Activated CD4-positive, alpha-beta T cell treated with anti-CD3 and anti-CD28 coated beads, Interleukin-2, Interleukin-4, amounts not matched to agents 100 ng/mL and 50 ng/mL, durations not matched to agents 16 hours and 8 hours (primary cell): ENCODE measurements at regions not wholly inside any gene's neighbourhood (a gene's known extent, or its start where the extent isn't known, plus 50 kb on each side); places are given as distances from the start of the nearest gene placed in this dataset.

Source experiments
- DNase-seq: peaks from one replicate; pipeline ENCODE4 v3.0.0-alpha.2; 2020; ENCODE audit warnings: low spot score

DNA sequence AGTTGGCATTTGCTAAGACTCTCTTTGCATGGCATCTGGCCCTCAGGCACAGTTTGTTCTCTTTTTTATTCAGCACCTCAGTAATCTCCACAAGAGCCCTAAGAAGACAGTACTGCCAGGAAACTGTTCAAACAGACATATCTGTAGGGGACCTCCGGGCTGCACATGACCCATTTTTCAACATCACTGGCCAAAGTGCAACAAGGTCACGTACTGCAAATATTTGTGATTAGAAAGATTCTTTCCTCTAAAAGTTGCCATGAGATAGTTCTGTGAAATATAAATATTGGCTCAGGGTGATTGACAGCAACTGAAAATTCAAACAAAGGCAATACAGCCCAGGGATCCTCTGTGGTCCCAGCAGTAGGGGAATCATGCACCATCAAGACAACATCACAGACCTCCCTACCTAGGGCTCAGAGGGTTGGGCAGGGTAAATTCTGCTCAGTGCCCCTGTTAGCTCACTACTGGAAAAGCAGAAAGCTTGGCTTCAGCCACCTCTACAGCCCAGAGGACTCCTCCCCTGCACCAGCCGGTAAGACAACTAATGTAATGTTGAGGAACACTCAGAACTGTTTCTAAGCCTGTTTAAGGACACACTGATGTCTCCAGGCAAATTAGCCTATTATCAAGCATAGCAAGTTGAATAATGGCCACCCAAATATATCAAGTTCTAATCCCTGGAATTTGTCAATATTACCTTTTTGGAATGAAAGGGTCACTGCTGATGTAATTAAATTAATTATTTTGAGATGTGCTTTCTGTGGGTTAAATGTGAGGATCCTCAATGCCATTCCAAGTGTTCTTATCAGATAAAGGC is 117.4 kb upstream of the LPP start:
- DNase-seq: no peak

DNA sequence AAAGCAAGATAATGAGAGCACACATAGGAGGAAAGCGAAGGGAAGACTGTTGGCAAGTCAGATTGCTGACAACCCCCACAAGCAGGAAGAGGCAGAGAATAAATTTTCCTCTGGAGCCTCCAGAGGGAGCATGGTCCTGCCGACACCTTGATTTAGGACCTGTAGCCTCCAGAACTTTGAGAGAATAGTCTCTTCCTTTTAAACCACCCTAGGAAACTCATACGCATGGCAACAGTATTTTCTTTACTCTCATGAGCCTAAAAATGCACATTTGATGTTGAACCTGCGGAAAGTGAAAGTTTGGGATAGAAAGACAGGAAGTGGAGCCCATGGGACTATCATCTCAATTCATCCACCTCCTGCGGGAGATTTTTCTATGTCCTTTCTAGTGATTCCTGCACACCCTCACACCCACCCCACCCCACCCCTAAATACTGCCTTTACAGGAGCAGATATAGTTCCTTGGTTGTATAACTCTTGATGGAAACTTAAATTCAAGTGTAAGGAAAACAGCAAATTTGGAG is 116.7 kb upstream of the LPP start:
- no peak for DNase-seq

DNA sequence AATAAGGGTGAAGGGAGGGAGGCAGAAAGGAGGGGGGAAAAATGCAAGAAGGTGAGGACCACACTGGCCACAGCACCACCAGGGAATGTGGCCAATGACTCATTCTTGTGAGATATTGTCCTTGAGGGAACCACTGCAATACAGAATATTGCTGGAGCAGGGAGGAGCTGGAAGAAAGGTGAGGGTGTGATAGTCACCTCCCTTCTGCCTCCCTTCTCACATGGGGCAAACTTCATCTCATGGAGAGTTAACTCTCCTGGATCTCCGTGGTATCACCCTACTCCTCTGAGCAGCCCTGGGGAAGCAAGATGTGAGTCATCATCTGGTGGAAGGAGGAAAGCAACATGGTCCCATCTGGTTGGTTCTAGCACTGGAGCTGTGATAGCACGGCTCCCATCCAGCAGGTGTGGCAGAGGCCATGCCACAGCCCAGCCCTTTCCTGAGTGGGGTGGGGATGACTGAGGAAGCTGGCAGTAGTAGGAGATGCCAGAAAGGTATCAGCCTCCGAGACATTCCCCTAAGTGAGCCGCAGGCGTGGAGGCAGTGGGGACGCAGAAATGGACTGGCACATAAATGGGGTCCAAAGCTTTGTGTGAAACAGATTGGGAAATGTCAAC is 115.9 kb upstream of the LPP start:
- DNase-seq: no peak

DNA sequence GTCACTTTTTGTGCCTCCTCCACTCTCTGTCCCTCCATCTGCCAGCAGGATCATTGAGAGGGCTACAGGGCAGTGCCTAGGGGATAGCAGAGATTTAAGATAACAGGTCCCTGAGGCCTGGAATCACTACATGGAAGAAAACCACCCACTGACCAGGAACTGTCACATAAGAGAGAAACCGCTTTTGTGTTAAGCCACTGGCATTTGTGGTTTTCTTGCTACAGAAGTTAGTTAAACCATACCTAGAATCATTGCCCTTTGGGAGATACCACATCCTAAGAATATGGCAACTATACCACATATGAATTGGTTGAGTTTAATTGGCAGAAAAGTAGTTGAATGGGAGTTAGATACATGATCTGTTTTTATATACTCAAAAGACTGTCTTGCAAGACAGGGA is 112.8 kb upstream of the LPP start:
- DNase-seq: no peak

DNA sequence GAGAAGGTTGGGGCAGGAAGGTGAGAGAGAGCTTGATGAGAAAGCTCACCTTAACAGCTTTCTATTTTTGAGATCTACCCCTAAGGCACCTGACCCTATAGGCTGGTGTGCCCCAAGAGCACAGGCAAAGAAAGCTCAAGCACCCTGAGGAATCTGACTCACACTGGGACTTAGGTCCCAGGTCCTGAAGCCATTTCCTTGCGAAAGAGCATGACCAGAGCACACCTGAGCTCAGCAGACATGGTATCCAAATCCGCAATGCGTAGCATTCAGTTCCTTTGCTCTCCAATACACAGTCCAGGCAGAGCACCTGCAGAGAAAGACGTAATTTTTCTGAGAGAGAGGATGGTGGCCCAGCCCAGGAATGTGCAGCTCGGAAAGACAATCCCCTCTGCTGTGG is 112.1 kb upstream of the LPP start:
- no peak for DNase-seq

DNA sequence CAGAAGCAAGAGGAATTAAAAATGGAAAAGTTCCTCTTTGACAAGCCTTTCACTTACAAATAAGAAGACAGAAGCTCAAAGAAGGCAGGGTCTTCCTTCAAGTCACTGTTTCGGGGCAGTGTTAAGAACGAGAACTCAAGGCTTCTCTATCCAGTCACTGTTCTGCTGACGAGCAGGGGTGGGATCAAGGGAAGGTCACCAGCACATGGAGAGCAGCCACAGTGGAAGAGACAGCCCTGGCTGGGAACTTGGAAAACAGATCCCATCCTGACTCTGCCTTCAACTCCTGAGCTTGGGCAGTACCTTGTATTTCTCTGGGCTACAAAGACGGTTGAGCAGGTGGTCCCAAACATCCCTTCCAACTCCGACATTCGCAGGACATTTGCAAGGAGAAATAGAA is 111.5 kb upstream of the LPP start:
- no peak for DNase-seq

DNA sequence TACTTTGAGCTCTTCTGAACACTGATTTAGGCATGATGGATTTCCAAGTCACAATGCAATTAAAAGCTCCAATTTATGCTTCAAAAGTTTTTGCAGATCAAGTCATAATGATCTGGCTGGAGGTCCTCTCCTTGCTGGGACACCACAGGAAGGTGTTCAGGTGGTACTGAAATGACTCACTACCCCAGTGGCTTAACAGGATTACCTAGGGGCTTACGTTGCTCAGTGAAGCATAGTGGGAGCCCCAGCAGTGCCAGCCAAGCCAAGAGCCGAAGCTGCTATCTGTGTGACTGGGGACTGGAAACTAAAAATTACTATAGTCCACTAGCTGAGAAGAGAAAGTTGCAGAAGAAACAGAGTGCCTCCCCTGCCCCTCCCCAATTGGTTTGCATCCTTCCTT is 110.1 kb upstream of the LPP start:
- DNase-seq: peak; percentile 53

DNA sequence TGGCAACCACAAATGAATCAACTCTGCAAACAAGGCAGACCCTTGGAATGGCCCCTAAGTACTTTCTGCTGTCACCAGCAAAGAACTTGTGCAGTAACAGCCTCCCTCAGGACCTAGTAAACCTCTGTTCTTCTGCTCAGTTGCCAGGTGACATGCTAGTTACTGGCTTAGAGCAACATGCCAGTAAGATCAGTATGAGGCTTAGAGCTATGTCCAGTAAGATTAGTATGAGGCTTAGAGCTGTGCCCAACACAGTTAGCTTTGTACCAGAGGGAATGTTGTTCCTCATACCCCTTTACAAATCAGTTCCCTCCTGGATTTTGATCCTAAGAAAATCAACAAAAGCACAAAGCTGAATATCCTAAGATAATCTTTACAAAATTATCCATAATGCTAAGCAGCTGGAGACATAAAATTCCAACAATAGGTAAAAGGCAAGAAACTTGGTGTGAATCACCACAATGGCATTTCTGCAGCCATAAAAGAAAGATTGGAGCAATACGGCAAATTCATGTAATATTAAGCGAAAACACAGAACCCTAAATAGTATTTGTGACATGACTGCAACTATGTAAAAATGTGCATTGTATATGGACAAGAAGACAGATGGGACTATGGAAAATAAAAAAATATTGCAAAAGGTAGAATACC is 107.3 kb upstream of the LPP start:
- DNase-seq: no peak

DNA sequence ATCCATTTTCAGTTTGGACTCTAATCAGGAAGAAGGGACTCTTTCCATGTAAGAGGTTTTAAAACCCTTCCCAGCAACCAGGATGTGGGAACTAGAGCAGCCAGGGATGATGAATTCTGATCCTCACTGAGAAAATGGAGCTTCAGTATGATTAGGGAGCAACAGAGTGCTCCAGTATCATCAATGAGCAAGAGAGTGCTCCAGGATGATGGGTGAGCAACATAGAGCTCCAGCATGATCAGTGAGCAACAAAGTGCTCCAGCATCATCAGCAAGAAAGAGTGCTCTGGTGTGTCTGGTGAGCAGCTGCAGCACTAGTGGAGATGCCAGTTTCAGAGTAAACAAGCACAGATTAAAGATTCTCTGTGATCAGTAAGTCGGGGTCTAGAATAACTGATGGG is 106.4 kb upstream of the LPP start:
- no peak for DNase-seq

DNA sequence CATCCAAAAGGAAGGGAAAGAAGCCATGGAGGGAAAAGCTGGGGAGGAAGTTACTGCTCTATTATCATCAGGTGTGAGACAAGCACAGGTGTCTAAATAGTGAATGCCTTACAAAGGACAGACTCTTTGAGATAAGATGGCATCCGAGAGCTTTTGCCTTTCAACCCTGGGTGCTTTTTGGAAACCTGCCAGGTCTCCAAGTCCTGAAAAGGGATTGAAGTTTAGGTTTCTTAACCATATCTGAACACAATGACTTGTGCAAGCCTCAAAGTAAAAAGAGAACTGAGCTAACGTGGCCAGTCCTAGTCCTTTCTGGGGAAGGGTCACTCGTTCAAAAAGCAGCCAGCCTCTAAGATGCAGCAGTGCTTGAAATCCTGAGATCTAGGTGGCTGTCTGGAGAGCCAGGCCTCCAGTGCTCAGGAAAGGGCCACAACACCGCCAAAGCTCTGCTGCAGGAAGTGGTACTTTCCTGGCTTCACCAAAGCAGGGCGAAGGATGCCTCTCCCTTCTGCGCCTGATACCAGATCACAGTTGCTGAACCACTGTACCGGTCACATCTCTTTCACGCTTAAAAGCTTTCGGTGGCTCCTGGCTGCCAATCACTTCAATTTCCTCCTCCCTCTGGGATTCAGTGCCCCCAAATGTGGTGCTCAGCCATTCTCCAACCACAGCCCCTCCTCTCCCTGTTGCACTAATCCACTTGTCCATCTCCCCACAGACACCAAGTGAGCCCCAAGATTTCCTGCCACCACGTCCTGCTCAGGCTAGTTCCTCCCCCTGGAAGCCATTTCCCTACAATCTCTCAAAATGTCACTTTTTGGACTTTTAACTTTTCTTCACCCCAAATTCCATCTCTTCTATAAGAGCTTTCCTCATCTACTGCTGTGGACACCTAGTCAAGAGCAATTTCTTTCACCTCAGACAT is 104.1 kb upstream of the LPP start:
- peak; percentile 33 for DNase-seq

DNA sequence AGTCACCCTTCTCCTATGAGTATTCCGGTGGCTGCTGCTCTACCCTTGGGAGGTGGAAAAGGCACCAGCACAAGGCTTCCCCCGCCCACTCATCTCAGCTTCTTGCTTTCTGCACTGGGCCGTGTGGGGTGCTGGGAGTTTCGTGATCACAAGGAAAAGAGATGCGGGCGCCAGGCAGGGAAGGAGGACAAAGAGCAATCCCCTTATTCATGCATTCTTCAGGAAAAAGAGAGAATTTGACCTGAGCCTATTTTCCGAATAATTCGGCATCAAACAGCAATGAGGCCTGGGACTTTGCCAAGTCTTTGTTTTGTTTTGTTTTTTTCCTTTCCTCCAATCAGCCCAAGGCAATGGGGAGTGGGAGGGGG is 102.2 kb upstream of the LPP start:
- DNase-seq: no peak

DNA sequence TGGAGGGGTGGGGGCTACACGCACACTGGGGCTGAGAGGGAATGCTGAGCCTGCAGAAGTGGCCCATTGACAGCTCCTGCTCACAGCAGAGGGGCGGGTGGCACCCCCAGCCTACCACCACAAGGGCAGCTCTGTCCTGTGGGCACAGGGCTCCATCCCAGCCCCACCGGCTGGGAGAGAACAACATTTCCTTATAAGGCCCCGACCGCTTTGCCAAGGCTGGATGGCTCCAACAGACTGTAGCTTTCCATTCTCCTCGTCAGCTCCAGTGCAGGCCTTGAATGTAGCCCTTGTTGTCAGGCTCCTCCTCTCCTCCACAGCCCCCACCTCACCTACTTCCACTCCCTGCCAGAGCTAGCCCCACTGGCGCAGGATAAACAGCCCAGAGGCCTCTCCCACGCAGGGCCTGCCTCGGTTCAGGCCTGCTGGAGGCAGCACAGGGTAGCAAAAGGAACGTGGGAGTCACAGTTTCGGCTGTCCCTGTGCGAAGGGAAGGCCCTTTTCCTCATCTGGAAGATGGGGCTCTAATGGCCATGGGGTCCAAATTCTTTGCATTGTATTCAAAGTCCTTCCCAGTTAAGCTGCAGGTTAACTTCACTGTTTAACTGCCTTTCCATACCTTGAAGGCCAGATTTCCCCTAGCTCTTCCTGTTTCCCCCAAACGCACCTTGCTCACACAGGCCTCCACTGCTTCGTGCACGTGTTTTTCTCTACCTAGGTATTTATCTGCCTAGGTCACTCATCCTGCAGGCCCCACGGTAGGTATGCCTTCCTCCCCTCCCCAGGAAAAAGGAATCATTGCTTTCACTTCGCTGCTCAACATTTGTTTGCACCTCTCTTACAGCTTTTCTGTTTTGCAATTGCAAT is 101.6 kb upstream of the LPP start:
- DNase-seq: no peak

DNA sequence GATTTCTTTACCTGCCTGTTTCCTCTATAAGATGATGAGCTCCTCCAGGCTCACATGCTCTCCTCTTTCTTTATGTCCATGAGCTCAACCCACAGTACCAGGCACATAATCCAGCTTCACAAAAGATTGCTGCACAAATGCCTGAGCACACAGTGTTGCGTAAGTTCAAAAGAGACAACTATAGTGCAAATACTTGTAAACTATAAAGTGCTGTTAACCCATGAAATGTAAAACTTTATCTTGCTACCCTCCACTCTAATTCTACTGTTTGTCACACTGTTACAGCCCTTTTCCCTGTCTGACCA is 101.0 kb upstream of the LPP start:
- no peak for DNase-seq

DNA sequence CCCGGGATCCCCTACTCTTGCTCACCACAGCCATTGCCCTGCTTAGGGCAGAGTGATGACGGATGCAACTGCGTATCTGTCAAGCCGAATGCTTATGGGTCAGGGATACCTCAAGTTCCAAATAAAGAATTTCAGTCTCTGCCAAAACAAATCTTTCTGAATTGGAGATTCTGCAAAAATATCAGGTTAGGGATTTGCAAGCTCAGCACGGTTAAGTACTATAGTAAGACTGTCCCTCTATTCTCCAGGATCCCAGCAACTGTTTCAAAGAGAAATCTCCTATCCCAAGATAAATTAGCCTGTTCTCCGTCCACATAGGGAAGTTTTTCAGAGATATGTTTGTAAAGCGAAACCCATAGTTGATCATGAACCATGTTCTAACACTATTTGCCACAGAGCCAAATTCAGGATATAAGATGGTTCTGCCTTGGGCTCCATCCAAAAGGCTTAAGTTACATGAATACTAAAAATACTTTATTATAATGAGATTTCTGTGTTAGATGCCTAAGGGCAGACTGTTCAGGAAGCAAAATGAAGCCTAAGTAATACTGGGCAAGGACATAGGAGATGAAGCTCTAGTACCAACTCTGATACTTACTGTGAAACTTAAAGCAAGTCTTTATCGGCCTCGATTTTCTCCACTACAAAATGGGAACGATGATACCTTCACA is 100.1 kb upstream of the LPP start:
- no peak for DNase-seq

DNA sequence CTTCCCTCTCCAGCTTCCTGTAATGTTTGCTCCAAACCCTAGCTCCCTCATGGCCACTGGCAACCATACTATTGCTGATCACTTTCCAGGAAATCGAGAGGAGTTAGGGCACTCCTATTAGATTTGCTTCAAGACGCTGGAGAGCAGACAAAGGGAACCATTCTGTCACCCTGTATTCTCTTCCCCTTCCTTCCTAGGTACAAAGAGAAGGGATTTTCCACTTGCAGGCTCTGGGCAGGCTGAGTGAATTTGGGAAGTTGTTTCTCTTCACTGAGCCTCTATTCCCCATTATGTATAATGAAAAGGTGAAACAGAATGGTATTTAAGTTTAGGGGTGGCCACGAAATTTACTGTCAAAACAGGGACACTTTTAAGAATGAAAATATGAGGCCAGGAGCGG is 99.4 kb upstream of the LPP start:
- DNase-seq: no peak

DNA sequence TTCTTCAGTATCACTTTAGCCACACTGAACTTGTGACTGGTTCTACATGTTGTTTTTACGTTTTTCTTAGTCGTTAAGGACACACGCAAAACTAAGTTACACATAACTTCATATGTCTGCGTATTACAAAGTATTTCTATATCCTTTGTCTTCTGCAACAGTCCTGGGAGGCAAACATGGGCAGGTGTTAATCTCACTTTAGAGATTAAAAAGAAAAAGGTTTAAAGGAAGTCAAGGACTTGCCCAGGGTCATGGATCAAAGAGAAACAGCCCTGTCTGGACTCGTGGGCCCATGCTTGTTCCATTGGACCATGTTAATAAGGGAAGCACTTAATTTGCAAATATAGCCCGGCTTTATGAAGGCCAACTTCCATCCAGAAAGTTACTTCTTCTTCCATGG is 98.6 kb upstream of the LPP start:
- no peak for DNase-seq

DNA sequence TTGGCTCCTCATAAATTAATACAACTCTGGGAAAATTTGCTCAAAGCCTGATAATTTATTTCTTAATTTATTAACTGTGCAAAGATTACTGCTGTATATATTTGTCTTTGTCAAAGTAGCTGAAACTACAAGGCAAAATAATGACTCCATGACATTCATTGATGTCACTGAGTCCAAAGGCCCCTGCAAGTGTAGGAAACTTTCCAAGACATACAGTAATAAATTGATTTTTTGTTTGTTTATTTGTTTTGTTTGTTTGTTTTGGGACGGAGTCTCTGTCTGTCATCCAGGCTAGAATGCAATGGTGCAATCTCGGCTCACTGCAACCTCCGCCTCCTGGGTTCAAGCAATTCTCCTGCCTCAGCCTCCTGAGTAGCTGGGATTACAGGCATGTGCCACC is 96.8 kb upstream of the LPP start:
- no peak for DNase-seq

DNA sequence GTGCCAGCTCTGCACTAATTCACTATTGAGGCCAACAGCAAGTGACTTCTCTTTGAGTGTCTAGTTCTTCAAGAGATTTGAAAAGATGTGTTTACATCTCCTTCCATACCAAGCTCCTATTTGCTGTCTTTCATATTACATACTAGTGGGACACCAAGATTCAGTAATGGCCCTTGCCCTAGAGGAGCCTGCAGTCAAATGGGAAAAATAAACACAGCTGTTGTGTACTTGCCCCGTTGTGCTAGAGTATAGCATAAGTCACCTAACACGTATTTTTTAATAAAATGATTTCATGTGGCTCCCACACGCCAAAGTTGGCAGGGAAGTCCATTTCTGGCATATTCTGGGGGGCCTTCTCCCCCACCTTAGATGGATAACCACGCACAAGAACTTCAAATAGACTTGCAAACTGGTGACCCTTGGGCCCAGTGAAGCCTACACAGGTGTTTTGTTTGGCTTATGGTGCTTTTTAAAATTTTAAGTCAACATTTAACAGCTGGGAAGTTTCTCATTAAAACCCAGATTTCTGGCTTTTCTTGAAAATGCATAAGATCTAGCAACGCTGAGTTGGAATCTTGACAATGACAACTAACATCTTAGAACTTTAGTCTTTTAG is 95.3 kb upstream of the LPP start:
- no peak for DNase-seq

DNA sequence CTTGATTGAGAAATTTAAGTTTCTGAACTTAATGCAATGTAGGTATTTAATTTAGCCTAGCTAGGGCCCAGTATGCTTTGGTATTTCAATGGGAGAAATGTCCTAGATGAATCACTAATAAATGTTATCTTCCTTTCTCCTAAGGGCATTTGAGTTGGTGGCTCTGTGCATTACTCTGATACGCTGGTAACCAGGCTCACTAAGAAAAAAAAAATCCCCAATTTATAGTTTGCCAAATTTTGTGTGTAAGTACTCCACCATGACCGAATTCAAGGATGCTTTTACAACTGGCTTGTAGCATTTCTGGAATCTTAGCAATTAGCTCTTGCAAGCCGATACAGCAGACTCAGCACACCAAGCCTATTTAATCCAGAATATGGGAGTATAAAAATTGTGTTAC is 94.6 kb upstream of the LPP start:
- no peak for DNase-seq

DNA sequence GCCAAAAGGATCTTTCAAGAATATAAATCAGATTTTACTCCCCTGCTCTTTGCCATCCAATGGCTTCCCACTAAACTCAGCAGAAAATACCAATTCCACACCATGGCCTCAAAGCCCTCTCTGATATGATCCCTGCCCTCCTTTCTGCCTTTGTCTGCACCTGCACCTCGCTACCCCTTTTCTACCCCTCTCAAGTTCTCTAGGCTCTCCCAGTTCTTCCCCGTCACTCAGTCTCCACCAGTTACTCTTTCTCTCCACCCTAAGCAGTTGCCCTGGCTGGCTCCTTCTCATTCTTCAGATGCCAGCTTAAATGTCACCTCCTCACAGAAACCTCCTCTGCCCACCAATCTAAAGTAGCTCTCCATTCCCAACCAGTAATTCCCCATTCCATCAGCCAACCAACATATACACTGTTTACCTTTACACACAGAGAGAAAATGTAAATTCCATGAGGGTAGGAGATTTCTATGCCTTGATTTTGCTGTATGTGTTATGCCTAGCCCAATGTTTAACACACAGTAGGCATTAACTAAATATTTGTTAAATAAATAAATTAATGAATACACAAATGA is 93.6 kb upstream of the LPP start:
- DNase-seq: no peak
